ENCODE measurements at regions not wholly inside any gene's neighbourhood (a gene's known extent, or its start where the extent isn't known, plus 50 kb on each side); places are given as distances from the start of the nearest gene placed in this dataset.

DNA sequence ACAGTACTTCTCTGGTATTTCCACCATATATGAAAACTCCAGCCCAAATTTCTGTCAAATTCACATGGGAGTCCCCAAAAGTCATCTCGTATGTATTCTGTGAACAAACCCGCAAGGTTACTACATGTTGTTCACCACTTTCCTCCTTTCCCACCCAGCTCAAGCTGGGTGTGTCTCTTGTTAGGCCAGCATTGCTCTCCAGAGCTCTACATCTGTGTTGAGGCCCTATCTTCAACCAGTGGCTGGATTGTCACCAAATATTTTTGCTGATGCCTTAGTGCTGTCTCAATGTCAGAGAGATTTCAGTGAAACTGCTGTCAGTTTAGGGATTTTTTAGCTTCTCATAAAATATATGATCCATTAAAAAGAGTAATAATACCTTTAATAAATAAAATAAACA lies 230.9 kb downstream of the BTG1 start:
- no peak for DNase-seq

DNA sequence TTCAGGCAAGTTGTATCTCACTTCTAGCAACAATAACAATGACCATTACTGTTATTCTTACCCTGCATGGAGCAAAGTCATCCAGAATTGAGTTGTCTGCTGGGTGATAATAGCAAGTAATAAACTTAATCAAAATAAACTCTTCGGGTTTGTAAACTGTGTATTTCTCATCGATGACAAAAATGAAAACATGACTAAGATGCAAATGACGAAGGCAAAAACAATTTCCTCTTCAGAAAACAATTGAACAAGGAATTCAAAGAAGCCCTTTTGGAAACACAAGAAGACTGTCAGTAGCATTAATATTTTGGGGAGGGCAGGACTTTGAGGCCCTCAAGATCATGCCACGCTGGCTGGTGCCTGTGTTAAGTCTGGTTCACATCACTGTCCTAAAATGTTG lies 232.0 kb downstream of the BTG1 start:
- DNase-seq: no peak

DNA sequence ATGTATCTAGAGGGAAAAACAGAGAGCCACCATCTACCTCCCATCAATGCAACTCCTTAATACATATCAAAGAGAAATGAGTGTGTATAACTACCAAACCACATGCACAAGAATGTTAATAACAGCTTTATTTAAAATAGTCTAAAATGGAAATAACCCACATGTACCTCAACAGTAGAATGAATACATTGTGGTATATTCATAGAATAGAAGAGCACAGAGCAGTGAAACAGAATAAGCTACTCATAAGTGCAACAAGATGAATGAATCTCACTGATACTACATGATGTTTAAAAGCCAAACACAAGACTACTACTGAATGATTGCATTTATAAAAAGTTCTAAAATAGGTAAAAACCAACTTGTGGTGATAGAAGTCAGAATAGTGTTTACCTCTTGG lies 232.5 kb downstream of the BTG1 start:
- no peak for DNase-seq

DNA sequence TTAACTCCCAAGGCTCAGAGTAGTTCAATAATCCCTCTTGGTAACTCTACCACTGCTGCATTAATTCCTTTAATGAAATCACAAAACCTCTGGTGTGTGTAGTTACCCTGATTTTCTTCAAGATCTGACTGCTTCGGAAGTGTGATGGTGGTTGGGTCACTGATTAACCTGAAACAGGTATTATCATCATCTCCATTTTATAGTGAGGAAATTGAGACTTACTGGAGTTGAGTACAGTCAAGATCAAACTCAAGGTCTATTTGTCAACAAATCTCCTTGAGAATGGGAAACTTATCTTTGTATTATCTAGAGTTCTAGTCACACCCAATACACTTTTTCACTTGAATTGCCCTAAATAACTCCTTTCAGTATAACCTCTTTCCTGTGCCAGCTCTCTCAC lies 233.5 kb downstream of the BTG1 start:
- DNase-seq: no peak

DNA sequence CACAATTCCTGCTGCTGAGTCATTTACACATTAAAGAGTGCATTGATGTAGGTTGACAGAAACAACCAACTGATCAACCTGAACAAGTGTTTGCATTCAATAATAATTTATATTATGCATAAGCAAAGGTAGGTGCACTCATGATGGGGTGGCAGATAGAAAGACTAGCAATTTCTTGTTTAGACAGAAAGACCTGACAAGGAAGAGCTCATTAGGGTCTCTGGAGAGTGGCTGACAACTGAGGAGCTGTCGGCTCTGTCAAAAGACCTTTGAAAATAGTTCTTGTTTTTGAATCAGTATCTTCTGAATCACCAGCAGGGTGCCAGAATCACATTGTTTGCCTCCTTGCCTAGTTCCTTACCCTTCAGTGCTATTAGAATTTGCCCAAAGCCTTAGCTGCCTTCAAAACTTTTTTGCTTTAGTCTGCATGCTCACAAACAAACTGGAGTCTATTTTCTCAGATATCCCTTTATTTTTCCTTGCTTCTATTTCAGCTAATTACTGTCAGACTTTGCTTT lies 234.7 kb downstream of the BTG1 start:
- no peak for DNase-seq

DNA sequence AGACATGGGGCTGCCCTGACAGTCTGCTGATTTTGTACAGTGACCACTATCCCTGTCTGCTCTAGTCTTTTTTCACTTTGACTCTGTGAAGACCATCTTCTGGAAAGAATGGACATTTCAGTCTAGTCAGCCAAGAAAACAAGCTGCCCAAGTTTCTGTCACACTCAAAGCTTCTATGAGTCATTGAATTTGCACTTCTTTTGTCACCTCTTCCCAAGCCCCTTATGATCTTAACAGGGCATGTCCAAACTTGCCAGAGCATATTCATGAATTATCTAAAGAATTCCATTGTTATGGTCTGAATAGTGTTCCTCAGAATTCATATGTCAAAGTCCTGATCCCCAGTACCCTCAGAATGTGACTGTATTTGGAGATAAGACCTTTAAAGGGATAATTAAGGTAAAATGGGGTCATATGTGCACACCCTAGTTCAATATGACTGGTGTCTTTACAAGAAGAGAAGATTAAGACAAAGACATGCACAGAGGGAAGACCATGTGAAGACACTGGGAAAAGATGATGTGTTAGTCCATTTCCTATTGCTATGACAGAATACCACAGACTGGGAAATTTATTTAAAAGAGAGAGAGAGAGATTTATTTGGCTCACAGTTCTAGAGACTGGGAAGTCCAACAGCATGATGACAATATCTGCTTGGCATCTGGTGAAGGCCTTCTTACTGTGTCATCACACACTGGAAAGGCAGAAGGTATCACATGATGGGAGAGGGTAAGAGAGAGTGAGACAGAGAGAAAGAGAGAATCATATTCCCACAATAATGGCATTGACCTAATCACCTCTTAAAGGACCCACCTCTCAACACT lies 242.6 kb downstream of the BTG1 start:
- no peak for DNase-seq

DNA sequence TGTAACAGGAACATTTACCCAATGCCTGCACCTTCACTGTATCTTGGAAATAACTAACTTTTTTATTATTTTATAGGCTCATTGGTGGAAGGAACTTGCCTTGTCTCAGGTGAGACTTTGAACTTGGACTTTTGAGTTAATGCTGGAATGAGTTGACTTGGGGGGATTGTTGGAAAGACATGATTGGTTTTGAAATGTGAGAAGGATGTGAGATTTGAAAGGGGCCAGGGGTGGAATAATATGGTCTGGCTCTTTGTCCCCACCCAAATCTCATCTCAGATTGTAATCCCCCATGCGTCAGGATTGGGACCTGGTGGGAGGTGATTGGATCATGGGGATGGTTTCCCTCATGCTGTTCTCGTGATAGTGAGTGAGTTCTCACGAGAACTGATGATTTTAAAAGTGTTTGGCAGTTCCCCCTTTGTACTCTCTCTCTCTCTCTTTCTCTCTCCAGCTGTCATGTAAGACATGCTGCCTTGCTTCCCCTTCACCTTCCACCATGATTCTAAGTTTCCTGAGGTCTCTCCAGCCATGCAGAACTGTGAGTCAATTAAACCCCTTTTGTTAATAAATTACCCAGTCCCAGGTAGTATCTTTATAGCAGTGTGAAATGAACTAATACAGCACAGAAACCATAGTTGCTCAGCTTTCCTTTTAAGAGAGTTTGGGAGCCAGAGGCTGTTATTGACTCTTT lies 244.1 kb downstream of the BTG1 start:
- DNase-seq: no peak

DNA sequence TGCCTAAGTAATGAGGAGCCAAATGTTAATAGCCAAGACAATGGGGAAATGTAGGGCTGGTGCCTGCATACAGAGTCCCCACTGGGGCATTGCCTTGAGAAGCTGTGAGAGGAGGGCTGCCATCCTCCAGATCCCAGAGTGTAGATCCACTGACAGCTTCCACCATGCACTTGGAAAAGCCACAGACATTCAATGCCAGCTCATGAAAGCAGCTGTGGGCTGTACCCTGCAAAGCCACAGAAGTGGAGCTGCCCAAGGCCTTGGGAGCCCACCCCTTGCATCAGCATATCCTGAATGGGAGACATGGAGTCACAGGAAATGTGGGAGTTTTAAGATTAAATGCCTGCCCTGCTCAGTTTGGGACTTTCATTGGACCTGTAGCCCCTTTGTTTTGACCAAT lies 244.7 kb downstream of the BTG1 start:
- DNase-seq: no peak

DNA sequence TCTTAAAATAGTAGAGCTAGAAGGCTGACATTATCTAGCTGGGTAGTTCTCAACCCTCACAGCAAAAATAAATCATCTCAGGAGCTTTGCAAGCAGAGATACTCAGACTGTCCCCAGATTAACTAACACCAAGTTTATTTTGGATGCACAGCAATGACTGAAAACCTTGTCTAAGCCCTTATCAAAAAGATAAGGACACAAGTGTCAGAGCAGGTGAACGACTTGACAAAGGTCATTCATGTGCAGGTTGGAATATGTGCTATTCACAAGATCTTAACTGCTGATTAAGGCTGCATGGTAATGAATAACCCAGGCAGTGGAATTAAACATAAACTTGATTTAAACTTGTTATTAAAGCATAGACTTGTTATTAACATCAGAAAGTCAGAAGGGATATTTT lies 246.6 kb downstream of the BTG1 start:
- DNase-seq: no peak

DNA sequence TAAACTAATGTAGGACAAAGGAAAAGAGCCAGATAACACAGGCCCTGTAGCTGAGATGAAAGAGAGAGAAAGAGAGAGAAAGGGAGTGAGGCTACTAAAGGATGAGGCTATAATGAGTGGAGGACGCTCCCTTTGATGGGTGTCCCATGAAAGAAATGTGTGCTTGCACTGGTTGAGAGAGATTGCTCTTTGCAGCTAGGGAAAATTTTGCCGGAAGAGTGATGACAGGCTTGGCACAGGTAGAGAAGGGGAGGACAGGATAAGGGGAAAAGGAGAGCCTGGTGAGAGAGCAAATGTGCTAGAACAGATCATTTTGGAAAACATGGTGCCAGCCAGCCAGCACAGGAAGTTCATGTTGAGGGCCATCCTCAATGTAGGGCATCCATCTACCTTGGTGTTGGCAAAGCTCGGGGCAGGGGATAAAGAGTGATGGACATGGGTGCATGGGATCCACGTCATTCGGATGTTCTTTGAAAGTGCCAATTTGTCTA lies 248.6 kb downstream of the BTG1 start:
- no peak for DNase-seq

DNA sequence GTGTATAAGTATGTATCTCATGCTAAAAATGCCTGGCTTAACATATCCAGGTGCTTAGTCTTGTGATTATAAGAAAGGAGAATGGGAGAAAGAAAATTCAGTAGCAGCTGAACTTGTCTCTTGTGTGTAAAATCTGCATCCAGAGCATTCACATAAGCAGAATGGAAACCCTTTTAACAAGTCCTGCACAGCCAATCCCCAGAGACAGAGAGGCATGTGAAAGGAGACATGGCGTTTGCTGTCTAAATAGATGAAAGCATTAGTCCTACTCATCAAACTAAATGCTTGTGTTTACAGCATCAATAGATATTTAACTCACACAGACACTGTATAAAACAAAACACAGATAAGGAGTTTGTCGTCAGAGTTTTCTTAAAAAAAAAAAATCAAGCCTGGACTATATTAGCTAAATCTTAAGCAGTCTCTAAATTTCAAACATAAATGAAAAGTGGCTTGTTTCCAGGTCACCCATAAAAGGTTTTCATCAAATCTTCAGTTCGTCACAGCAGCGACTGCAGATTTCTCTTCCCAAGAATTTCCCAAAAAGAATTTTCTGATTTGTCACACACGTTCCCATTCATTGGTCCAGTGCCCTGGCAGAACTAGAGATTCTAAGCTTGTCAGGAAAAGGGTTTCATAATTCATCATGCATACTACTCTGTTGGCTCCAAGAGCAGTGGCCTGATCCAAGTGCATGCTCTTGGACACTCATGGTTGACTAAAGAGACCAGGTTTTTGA lies 249.2 kb downstream of the BTG1 start:
- no peak for DNase-seq

DNA sequence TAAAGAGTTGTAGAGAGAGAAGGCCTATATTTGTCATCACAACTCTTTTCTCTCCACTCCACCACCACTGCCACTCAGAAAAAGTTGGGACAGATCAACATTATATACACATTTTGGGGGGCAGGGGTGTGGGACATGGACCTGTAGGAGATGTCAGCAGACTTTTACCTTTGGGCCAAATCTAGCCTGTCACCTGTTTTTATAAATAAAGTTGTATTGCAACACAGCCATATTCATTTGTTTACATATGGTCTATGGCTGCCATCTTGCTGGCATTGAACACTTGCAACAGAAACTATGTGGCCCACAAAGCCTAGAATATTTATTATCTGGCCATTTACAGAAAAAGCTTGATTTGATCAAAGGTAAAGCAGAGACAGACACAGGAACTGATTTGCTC lies 250.7 kb downstream of the BTG1 start:
- DNase-seq: no peak

DNA sequence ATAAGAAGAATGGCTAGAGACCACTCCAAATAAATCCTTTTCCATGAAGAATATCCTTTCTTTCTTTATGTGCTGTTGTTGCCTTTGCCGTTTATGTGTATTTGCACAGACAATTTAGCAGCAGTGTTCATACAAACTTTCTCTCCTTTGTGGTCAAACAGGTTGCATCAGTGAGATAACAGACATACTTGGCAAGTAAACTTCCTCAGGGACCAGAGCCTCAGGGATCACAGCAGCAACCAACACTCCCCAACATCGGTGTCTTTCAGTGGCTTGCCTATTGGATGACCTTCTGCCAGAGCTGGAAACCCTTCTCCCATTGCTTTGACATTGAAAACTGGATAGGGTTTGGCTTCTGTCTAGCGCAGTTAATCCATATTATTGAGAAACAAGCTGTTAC lies 252.2 kb downstream of the BTG1 start:
- DNase-seq: no peak

DNA sequence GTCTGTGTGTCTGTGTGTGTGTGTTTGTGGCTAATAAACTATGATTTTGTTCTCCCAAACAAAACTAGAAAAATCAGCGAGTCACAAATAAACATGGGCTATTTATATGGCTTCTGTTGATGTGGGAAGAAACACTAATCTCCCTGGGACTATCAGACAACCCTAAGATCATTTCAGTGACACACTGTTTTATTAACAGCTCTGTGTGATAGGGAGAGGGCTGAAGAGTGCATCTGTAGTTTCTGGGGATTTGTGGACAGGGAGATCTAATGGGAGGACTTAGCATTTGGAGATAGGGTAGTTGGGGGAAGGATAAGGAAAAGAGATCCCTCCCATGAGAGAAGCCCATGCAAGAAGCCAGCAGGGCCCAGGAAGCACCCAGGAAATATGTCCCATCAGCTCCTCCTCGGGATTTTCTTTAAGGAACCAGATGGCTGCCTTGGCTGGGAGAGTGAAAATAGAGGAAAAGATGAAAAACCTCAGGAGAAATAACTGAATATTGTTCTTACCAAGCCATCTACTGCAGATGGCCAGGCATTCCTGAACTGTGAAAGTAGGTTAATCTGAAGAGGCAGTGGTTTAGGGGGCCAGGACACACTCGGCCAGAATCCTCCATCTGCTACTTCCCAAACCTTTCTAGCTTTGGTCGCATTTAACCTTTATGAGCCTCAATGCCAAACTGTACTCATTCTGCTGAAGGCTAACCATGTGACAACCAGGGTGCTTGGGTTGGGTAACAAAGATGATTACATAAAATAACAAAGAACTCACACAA lies 253.4 kb downstream of the BTG1 start:
- DNase-seq: no peak

DNA sequence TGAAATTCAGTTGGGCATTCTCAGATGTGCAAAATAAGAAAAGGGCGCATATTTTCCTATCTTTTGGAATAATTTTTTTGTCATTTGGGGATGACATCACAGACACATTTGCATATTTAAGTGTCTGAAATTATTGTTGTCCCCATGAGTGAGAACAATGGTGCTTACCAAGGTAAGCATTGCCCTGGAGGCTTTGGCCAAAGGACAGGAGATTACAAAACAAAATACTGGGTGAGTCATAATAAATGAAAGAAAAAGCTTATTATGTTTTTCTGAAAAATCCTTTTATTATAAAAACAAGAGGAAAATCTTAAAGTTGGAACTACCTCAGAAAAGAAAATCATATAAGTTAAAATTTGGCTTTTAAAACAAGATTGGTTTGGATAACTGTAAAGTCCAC lies 254.9 kb downstream of the BTG1 start:
- no peak for DNase-seq

DNA sequence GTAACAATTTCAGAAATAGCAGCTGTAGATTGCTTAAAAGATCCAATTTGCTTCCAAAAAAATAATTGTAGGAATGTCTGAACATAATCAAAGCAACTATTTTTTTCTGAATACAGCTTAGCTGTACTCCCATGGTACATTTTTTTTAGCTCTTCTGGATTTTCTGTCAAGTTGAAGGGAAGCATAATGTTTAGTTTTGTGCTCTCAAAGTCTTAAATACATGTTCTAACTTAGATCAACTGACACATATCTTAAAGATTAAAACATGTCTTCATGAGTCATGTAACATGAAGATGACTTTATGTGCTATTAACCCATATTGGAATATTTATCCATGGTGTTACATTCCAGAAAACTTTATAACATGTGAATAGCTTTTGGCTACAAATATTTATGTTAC lies 255.7 kb downstream of the BTG1 start:
- no peak for DNase-seq

DNA sequence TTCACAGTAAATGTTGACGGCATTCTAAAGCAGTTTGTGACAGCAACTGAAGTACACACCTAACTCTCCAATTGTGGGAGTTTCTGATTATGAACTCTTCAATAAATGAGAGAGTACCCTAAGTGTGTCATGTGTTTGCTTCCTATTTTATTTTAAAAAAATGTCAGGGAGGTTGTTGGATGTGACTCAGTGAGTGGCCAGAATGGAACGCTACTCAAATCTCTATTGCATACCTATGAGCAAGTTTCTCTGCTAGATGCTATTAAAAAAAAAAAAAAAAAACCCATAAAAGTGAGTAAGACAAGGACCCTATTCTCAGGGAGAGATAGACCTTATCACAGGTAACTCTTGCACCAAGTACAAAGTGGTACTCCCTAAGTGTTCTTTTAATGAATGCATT lies 256.6 kb downstream of the BTG1 start:
- DNase-seq: no peak

DNA sequence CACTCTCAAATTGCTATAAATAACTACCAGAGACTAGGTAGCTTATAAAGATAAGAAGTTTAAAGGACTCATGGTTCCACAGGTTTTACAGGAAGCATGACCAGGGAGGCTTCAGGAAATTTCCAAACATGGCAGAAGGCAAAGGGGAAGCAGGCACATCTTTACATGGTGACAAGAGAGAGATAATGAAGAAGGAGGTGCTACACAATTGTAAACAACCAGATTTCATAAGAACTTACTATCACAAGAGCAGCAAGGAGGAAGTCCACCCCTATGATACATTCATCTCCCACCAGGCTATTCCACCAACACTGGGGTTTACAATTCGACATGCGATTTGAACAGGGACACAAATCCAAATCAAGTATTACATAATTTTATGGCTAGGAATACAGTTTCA lies 257.7 kb downstream of the BTG1 start:
- DNase-seq: no peak

DNA sequence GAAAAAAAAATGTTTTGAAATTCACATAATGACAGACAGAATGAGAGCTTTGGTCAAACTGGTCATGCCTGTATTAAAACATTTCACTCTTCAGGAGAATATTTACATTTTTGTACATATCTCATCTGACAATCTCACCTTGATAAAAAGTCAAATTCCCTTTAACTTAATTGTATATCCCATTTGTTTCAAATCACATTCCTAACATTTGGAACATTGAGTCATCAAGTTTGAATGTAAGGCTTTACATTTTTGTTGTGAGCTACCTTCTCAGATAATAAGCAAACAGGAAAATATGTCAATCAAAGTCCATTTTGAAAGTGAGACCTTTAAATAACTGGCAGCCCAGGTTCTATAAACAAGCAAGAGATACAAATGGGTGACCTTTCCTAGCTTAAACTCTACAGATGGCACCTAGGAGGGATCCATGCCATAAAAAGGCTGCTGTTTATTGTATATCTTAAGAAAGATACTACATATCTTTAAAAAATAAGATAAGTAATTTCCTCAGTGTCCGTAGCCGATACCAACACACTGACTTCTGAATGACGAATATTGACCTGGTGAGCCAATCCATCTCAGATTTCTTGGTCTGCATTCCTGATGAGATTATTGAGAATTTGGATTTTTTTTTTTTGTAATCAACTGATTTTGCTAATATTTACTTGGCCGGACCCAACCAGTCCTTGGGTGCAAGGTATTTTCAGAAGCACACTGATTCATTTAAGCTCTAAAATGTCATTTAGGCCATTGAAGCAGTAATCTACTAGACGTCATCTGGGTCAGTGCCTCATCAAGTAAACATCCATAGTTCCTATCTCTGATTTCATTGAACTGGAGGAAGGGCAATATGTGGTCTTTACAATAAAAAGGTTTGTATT lies 259.6 kb downstream of the BTG1 start:
- DNase-seq: no peak

DNA sequence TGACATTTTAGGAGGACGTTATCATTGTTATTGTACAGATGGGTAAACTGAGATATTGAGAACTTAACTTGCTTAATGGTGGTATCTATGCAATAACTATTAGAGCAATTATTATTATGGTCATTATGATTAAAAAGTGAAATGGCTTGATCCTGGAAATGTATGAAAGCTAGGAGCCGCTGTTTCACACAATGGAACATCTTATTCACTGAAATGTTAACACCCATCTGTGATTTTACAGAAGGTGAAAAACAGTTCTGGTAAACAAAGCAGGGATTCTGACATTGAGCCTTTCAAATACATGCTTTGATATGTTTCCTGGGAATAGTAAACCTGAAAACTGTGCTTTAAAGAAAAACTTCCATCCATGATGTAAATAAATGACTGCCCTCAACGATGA lies 261.4 kb downstream of the BTG1 start:
- no peak for DNase-seq

DNA sequence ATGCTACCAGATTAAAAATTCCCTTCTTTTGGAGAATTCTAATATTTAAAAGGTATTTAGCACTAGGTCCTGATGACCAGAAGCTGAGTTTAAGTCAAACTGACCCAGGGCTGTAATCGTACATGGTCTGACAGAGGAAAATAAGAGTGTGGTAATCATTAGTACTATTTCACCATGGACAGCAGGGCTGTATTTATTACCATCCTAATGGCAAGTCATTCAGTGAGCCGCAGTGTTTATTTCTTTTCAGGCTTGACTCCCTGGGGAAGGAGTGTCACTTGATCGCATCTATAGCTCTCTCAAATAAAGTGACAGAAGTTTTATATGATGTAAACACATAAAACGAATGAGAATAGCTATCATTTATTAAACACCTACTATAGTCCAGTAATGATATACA lies 261.8 kb downstream of the BTG1 start:
- DNase-seq: no peak

DNA sequence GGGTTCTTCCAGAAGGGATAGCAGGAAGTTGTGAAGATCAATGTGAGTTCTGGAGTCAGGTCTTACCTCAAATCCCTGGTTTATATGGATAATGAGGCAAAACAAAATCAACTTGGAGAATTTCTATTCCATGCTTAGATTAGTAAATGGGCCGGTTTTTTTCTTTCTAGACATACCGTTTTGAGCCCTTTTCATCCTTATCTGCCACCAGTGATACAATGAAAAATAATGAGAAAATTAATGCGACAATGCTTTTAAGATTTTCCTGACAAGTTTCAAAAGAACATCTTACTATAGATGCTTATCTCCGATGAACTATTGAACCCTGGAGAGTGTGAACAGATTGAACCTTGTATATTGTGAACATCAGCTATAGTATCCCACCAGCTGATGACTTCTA lies 262.7 kb downstream of the BTG1 start:
- DNase-seq: no peak

Measured in SHP77 treated with DMSO at 0.1 percent for 48 hours (cell line).